SH-SY5Y (cell line): ENCODE measurements at regions not wholly inside any gene's neighbourhood (a gene's known extent, or its start where the extent isn't known, plus 50 kb on each side); places are given as distances from the start of the nearest gene placed in this dataset.

Source experiments
- GATA2 ChIP-seq: IDR thresholded peaks from 2 replicates; pipeline ENCODE4 v1.6.1; 2011; ENCODE audit warnings: mild to moderate bottlenecking, low read depth, low read length
- GATA3 ChIP-seq: IDR thresholded peaks from 2 replicates; pipeline ENCODE4 v1.6.1; 2011; ENCODE audit warnings: low read depth, mild to moderate bottlenecking, low read length, moderate library complexity

GRCh38 chr12:124487834-124488165 lies 79.6 kb downstream of the NCOR2 start:
- TF ChIP-seq GATA3: no peak
- no peak for TF ChIP-seq GATA2
